ENCODE measurements at regions not wholly inside any gene's neighbourhood (a gene's known extent, or its start where the extent isn't known, plus 50 kb on each side); places are given as distances from the start of the nearest gene placed in this dataset.

GRCh38 chr7:114755856-114756255 is 166.0 kb upstream of the MDFIC start:
- DNase-seq (ENCODE audit: low read depth, low spot score) = no peak
- in situ Hi-C loops (cut with HindIII; ENCODE audit: low pct_unique_long_range_greater_than_20kb, low sequenced_read_pairs) = no loop called here

DNA sequence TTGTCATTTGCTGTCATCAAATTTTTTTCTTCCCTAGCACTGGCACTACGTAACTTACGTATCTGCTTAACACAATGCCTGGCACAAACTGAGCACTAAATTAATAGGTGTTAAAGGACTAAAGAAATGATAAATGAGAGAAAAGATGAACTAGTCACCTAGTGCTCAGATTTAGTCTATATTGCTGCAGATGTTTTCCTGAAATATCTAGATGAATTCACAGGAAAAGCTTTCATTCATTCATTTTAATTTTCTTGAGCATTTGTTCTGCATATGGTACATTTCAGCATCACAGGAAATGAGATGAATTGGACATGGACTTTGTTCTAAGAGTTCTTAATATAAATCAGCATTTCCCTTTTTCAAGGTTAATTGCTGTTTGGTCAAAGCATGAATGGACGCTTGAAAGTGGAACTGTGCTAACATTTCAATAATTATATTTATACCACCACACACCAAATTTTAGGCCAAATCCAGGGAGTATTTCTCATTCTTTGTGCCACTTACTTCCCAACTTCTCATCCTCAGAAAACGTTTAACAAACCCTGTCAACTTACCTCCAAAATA is 163.2 kb upstream of the MDFIC start:
- in situ Hi-C loops (cut with HindIII; ENCODE audit: low pct_unique_long_range_greater_than_20kb, low sequenced_read_pairs) = no loop called here
- DNase-seq (ENCODE audit: low read depth, low spot score) = no peak

GRCh38 chr7:114759347-114760062 is 162.4 kb upstream of the MDFIC start:
- no peak for DNase-seq (ENCODE audit: low read depth, low spot score)

GRCh38 chr7:114760477-114760876 is 161.4 kb upstream of the MDFIC start:
- in situ Hi-C loops (cut with HindIII; ENCODE audit: low pct_unique_long_range_greater_than_20kb, low sequenced_read_pairs) = no loop called here
- no peak for DNase-seq (ENCODE audit: low read depth, low spot score)

More at GRCh38 chr7:114759347-114760062, 162.4 kb upstream of the MDFIC start:
- in situ Hi-C loops (cut with HindIII; ENCODE audit: low pct_unique_long_range_greater_than_20kb, low sequenced_read_pairs) = no loop called here

DNA sequence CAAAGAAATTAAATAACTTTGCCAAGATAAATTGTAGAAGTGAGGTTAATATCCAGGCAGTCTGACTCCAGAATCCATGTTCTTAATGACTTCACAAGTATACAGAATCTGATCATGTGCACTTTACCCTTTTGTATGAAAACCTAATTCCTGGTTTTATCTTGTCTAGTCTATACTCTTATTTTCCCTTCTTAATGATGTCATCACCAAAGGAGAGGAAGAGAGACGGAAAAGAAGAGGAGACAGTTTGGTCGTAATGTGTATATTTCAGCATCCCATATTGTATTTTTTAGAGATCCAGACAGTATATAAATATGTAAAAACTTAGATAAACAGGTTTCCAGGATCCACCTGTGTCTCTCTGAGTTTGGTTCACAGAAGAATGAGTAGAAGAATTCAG is 159.9 kb upstream of the MDFIC start:
- DNase-seq (ENCODE audit: low read depth, low spot score) = no peak
- in situ Hi-C loops (cut with HindIII; ENCODE audit: low pct_unique_long_range_greater_than_20kb, low sequenced_read_pairs) = no loop called here

DNA sequence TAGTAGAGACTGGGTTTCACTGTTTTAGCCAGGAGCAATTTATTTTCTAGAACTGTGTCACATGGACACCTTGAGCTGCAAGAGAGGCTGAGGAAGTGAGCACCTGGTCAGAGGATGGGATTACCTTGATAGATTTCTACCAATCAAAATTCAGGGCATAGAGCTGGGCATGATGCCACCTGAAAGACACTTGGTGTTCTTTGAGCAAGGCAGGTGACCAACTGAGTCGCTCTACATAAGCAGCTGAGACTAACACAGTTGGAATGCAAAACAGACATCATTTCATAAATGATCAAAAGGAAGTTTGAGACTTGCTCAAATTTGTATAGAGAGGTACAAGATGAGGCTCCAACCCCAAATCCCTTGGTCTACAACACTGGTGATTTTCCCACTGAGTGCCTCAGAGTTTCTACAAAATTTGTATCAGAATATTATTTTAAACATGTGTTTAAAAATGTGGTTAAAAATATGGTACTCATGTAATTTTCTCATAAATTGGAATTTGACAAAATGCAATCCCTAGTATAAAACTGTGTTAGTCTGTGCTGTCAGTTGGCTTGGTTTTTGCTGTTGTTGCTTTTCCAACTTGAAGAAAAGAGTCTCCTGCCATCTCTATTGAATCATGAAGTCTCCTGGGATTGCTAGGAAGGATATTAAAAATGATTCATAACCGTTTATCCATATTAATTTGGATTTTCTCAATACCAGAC is 156.4 kb upstream of the MDFIC start:
- in situ Hi-C loops (cut with HindIII; ENCODE audit: low pct_unique_long_range_greater_than_20kb, low sequenced_read_pairs) = no loop called here
- DNase-seq (ENCODE audit: low read depth, low spot score) = no peak

- in situ Hi-C loops (cut with HindIII; ENCODE audit: low pct_unique_long_range_greater_than_20kb, low sequenced_read_pairs) = no loop called here
- DNase-seq (ENCODE audit: low read depth, low spot score) = no peak
These were observed 155.9 kb upstream of the MDFIC start for GRCh38 chr7:114766041-114766356.

- in situ Hi-C loops (cut with HindIII; ENCODE audit: low pct_unique_long_range_greater_than_20kb, low sequenced_read_pairs) = no loop called here
- no peak for DNase-seq (ENCODE audit: low read depth, low spot score)
These were observed 144.6 kb upstream of the MDFIC start for GRCh38 chr7:114777288-114777687.

DNA sequence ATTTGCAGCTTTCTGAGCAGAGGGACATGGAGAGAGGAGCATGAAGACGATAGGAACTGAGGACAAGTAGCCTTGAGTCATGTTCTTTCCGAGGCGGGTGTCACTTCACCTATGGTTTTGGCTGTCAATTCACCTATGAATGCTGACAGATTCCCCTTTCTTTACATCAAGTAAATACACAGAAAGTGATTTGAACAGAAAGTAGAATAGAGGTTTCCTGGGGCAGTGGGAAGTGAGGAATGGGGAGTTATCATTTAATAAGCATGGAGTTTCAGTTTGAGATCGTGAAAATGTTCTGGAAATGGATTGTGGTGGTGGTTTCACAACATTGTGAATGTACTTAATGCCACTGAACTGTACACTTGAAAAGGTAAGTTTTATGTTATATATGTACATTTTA is 138.4 kb upstream of the MDFIC start:
- no peak for DNase-seq (ENCODE audit: low read depth, low spot score)
- in situ Hi-C loops (cut with HindIII; ENCODE audit: low pct_unique_long_range_greater_than_20kb, low sequenced_read_pairs) = no loop called here

- in situ Hi-C loops (cut with HindIII; ENCODE audit: low pct_unique_long_range_greater_than_20kb, low sequenced_read_pairs) = no loop called here
- no peak for DNase-seq (ENCODE audit: low read depth, low spot score)
These were observed 137.7 kb upstream of the MDFIC start for GRCh38 chr7:114784177-114784576.

DNA sequence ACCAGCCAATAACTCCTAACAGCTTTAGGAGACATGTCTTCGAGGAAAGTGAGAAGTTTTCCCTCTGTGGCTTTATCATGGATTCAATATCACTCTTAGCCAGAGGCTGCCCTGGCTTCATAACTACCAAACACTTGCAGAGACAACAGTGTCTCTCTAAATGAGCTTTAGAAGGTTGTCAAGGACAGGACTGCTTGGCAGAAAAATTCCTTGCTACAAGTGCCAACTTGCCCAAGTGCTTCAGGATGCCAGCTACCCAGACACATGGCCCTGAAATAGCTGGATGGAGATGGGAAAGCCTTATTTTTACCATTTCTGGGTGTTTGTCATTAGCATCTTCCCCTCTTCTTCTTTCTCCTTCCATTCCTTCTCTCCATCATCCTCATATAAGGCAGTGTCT is 137.1 kb upstream of the MDFIC start:
- no peak for DNase-seq (ENCODE audit: low read depth, low spot score)
- in situ Hi-C loops (cut with HindIII; ENCODE audit: low pct_unique_long_range_greater_than_20kb, low sequenced_read_pairs) = no loop called here

GRCh38 chr7:114785496-114785895 is 136.4 kb upstream of the MDFIC start:
- in situ Hi-C loops (cut with HindIII; ENCODE audit: low pct_unique_long_range_greater_than_20kb, low sequenced_read_pairs) = no loop called here
- DNase-seq (ENCODE audit: low read depth, low spot score) = no peak

DNA sequence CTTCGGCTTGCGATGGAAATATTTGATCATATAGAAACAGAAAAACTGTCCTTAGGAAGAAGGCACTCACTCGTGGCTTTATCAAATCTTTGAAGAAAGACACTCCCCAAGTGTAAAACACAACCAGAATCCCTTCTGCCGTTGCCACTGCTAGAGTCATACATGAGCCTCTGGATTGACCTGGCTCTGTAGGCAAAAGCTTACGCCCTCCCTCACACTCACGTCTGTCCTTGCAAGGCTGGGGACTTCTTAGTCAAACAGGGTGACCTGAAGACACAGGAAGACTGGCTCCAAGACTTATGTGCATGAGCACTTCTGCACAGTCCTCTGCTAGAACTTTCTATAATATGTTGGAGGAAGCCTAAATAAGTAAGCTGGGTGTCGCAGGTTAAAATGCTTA is 135.4 kb upstream of the MDFIC start:
- no peak for DNase-seq (ENCODE audit: low read depth, low spot score)
- in situ Hi-C loops (cut with HindIII; ENCODE audit: low pct_unique_long_range_greater_than_20kb, low sequenced_read_pairs) = no loop called here

DNA sequence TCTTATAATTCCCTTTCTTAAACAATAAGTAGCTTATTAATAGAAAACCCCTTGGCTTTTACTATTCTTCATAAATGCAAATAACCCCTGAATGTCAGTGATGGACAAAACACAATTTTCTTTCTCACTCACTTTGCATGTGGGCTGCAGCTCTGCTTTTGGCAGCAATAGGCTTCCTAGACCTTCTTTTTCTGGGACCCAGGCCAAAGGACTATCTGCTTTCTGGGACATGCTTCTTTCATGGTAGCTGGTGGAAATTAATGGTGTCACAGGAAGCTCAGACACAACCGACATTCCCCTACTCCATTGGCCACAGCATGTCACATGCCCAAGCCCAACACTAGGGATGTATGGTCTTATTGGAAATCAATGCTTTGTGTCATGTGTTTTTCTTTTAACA is 134.3 kb upstream of the MDFIC start:
- DNase-seq (ENCODE audit: low read depth, low spot score) = no peak
- in situ Hi-C loops (cut with HindIII; ENCODE audit: low pct_unique_long_range_greater_than_20kb, low sequenced_read_pairs) = no loop called here

- no peak for DNase-seq (ENCODE audit: low read depth, low spot score)
These were observed 133.2 kb upstream of the MDFIC start for GRCh38 chr7:114788706-114789105.

DNA sequence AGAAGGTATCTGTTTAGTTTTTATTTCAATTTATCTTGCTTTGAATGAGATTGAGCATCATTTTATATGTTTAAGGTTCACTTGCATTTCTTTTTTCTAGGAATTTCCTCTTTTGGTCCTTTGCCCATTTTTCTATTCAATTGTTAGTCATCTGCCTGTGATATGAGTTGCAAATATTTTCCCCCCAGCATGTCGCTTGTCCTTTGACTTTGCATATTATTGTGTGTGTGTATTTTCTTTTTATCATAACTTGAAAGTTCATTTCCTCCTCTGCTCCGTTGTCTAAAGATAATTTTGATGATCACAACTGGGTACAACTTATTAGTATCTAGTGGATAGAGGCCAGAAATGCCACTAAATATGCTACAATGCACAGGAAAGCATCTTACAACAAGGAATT is 132.7 kb upstream of the MDFIC start:
- in situ Hi-C loops (cut with HindIII; ENCODE audit: low pct_unique_long_range_greater_than_20kb, low sequenced_read_pairs) = no loop called here
- no peak for DNase-seq (ENCODE audit: low read depth, low spot score)

More at GRCh38 chr7:114788706-114789105, 133.2 kb upstream of the MDFIC start:
- in situ Hi-C loops (cut with HindIII; ENCODE audit: low pct_unique_long_range_greater_than_20kb, low sequenced_read_pairs) = no loop called here

DNA sequence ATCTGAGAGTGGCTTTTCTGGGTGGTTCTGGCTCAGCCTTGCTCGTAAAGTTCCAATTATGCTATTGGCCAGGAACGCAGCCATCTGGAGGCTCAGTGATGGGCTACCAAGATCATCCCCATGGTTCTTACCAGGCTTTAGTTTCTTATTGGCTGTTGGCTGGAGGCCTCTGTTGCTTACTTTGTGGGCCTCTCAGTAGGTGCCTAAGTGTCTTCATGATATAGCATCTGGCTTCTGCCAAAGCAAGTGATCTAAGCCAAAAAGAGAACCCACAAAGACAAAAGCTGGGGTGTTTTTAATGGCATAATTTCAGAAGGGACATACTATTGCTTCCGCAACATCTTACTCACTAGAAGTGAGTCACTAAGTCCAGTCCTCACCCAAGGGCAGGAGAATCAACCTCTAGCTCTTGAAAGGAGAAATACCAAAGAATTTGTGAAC is 132.0 kb upstream of the MDFIC start:
- no peak for DNase-seq (ENCODE audit: low read depth, low spot score)
- in situ Hi-C loops (cut with HindIII; ENCODE audit: low pct_unique_long_range_greater_than_20kb, low sequenced_read_pairs) = no loop called here

- no peak for DNase-seq (ENCODE audit: low read depth, low spot score)
- in situ Hi-C loops (cut with HindIII; ENCODE audit: low pct_unique_long_range_greater_than_20kb, low sequenced_read_pairs) = no loop called here
These were observed 131.4 kb upstream of the MDFIC start for GRCh38 chr7:114790521-114790920.

DNA sequence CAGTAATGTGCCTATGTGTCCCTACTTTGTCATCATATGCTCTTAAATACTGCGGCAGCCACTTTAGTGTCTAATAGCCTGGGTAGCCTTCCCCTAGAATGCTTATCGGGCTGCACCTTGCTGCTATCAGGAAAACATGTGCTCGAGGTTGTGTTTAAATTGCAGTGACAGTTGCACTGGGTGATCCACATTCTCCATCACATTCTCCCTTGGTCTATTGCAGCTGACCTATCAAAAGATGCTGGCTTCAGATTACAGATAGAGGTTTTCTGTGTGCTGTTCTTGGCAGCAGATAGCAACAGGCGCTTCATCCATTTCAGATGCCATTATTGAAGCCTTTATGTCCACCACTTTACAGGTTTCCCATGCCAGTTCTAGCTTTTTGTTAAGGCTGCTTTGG is 130.1 kb upstream of the MDFIC start:
- in situ Hi-C loops (cut with HindIII; ENCODE audit: low pct_unique_long_range_greater_than_20kb, low sequenced_read_pairs) = no loop called here
- no peak for DNase-seq (ENCODE audit: low read depth, low spot score)
